ENCODE measurements at regions not wholly inside any gene's neighbourhood (a gene's known extent, or its start where the extent isn't known, plus 50 kb on each side); places are given as distances from the start of the nearest gene placed in this dataset.

DNA sequence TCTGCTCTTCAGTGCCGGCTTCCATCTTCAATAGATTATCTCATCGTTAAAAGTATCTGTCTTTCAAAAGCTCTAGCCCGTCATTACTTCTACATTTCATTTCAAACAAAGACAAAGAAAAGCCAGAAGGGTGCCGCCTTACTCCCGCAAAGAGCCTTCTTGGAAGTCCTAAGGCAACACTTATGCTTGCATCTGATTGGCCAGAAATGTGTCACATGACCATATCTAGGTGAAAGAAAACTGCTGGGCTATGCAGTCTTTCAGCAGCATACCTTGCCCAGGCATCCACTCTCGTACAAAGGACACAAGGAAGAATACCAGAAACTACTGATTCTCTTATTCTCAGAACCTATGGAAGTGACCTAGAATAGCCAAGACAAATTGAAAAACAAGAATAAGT, 217.1 kb upstream of the SLC35G4 start:
- H3K79me2 ChIP-seq (ENCODE audit: control insufficient read depth, insufficient read depth, low read length) = no peaks in the 10 kb centered on the region
- TF ChIP-seq EZH2 (IDR thresholded peaks at IDR 0.05; ENCODE audit: low read length, missing control alignments) = no peak
- TF ChIP-seq, protein P1, sequence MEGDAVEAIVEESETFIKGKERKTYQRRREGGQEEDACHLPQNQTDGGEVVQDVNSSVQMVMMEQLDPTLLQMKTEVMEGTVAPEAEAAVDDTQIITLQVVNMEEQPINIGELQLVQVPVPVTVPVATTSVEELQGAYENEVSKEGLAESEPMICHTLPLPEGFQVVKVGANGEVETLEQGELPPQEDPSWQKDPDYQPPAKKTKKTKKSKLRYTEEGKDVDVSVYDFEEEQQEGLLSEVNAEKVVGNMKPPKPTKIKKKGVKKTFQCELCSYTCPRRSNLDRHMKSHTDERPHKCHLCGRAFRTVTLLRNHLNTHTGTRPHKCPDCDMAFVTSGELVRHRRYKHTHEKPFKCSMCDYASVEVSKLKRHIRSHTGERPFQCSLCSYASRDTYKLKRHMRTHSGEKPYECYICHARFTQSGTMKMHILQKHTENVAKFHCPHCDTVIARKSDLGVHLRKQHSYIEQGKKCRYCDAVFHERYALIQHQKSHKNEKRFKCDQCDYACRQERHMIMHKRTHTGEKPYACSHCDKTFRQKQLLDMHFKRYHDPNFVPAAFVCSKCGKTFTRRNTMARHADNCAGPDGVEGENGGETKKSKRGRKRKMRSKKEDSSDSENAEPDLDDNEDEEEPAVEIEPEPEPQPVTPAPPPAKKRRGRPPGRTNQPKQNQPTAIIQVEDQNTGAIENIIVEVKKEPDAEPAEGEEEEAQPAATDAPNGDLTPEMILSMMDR (conservative IDR thresholded peaks at IDR 0.05 in 1 of 2, IDR thresholded peaks at IDR 0.05 in 1 of 2; ENCODE audit: low read depth in 1 of 2, low read length in 2 of 2) = no peak
- no peaks in the 10 kb centered on the region for H3K9me3 ChIP-seq (ENCODE audit: control insufficient read depth, insufficient read depth, low read depth, low read length)
- no peaks in the 10 kb centered on the region for H4K20me1 ChIP-seq (ENCODE audit: control insufficient read depth, extremely low read depth, insufficient read depth, low read length)
- no peak overlapping the region for H3K9ac ChIP-seq (ENCODE audit: insufficient read depth, low read length)
- H3K4me3 ChIP-seq (replicated peaks in 1 of 4; ENCODE audit: control extremely low read depth in 1 of 4, insufficient read depth in 1 of 4, low read depth in 3 of 4, low read length in 4 of 4) = no peak overlapping the region
- no peaks in the 10 kb centered on the region for H3K27me3 ChIP-seq (ENCODE audit: control insufficient read depth, insufficient read depth, low read length)
- DNase-seq (ENCODE audit: low read depth in 2 of 2) = peak in 1 of 2 donors; percentile 57
- no peak overlapping the region for H2AFZ ChIP-seq (ENCODE audit: low read length)
- no peaks in the 10 kb centered on the region for H3K4me1 ChIP-seq (ENCODE audit: control insufficient read depth, extremely low read depth, insufficient read depth, low read length)
- no peaks in the 10 kb centered on the region for H3K36me3 ChIP-seq (ENCODE audit: control insufficient read depth, insufficient read depth, low read length)
- H3K4me2 ChIP-seq (ENCODE audit: extremely low read depth, insufficient read depth, low read length) = no peak overlapping the region
- no peak overlapping the region for H3K27ac ChIP-seq (ENCODE audit: insufficient read depth, low read length)

DNA sequence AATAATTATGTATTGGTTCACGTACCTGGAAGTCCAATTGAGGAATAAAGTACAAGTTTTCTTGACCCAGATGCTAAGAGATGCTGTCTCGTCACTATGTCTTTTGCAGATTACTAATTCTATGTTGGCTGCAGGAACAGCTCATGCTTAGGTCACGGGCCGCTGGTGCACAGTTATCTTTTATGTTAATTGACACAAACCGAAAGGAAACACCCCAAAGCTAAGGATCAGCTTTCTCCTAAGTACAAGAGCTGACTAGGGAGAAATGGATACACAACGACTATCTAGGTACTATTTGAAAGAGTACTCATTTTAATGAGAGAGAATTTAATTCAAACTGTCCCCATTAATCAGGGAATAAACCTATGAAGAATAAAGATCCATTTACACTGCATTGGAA, 217.7 kb upstream of the SLC35G4 start:
- Histone ChIP-seq H4K20me1 (ENCODE audit: control insufficient read depth, extremely low read depth, insufficient read depth, low read length) (no peaks in the 10 kb centered on the region), H3K4me3 (replicated peaks in 1 of 4; ENCODE audit: control extremely low read depth in 1 of 4, insufficient read depth in 1 of 4, low read depth in 3 of 4, low read length in 4 of 4) (no peak overlapping the region), H3K4me2 (ENCODE audit: extremely low read depth, insufficient read depth, low read length) (no peak overlapping the region), H2AFZ (ENCODE audit: low read length) (no peak overlapping the region), H3K36me3 (ENCODE audit: control insufficient read depth, insufficient read depth, low read length) (no peaks in the 10 kb centered on the region), H3K9ac (ENCODE audit: insufficient read depth, low read length) (no peak overlapping the region), H3K27me3 (ENCODE audit: control insufficient read depth, insufficient read depth, low read length) (no peaks in the 10 kb centered on the region), H3K4me1 (ENCODE audit: control insufficient read depth, extremely low read depth, insufficient read depth, low read length) (no peaks in the 10 kb centered on the region), H3K27ac (ENCODE audit: insufficient read depth, low read length) (no peak overlapping the region), H3K9me3 (ENCODE audit: control insufficient read depth, insufficient read depth, low read depth, low read length) (no peaks in the 10 kb centered on the region), H3K79me2 (ENCODE audit: control insufficient read depth, insufficient read depth, low read length) (no peaks in the 10 kb centered on the region)
- TF ChIP-seq, protein P1 (conservative IDR thresholded peaks at IDR 0.05 in 1 of 2, IDR thresholded peaks at IDR 0.05 in 1 of 2; ENCODE audit: low read depth in 1 of 2, low read length in 2 of 2) = no peak
- TF ChIP-seq EZH2 (IDR thresholded peaks at IDR 0.05; ENCODE audit: low read length, missing control alignments) = no peak
- peak in 1 of 2 donors; percentile 52 for DNase-seq (ENCODE audit: low read depth in 2 of 2)

DNA sequence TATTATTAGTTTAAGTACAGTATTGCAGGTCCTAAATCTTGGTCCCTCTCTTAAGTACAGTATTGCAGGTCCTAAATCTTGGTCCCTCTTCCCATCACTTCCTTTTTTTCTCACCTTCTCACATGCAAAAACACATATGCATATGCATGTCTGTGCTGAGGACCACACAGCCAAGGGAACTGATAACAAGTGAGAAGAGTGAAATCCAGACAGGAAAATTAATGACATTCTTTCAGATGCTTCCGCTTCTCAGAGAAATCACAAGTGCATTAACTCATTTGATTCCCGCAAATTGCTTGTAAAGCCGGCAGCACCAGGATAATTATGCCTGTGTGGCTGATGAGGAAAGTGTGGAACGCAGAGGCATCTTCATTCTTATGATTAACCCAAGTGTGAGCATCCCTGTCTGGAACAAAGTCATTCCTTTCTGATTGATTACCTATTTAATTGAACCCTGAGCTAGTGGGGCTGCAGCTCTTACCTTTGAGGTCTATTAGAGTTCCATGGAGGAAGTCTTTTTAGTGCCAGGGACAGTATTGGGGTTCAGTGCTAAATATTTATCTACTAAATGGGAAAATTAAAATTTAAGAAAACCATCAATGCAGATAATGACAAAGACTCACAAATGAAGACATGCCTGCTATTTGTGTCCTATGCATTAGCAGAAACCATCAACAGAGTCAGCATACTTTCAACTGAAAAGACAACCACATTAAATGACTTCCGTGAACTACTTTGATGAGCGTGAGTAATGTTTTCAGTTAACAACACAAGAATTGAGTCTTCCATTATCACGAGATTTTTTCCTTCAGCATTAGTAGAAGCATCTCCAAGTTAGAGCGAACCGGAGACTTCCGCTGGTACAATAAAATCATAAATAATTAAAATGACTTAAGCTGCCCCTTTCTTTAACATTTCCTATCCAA, 220.4 kb upstream of the SLC35G4 start:
- Histone ChIP-seq H3K4me1 (ENCODE audit: control insufficient read depth, extremely low read depth, insufficient read depth, low read length) (no peaks in the 10 kb centered on the region), H3K9ac (ENCODE audit: insufficient read depth, low read length) (no peak overlapping the region), H3K27me3 (ENCODE audit: control insufficient read depth, insufficient read depth, low read length) (no peaks in the 10 kb centered on the region), H3K36me3 (ENCODE audit: control insufficient read depth, insufficient read depth, low read length) (no peaks in the 10 kb centered on the region), H3K4me3 (replicated peaks in 1 of 4; ENCODE audit: control extremely low read depth in 1 of 4, insufficient read depth in 1 of 4, low read depth in 3 of 4, low read length in 4 of 4) (no peak overlapping the region), H3K27ac (ENCODE audit: insufficient read depth, low read length) (no peak overlapping the region), H2AFZ (ENCODE audit: low read length) (no peak overlapping the region), H4K20me1 (ENCODE audit: control insufficient read depth, extremely low read depth, insufficient read depth, low read length) (no peaks in the 10 kb centered on the region), H3K79me2 (ENCODE audit: control insufficient read depth, insufficient read depth, low read length) (no peaks in the 10 kb centered on the region), H3K4me2 (ENCODE audit: extremely low read depth, insufficient read depth, low read length) (no peak overlapping the region), H3K9me3 (ENCODE audit: control insufficient read depth, insufficient read depth, low read depth, low read length) (no peaks in the 10 kb centered on the region)
- TF ChIP-seq EZH2 (IDR thresholded peaks at IDR 0.05; ENCODE audit: low read length, missing control alignments) = no peak
- TF ChIP-seq, protein P1 (conservative IDR thresholded peaks at IDR 0.05 in 1 of 2, IDR thresholded peaks at IDR 0.05 in 1 of 2; ENCODE audit: low read depth in 1 of 2, low read length in 2 of 2) = no peak
- no peak for DNase-seq (ENCODE audit: low read depth in 2 of 2)
